Gastrocnemius medialis (tissue), 4 donors: ENCODE measurements at regions not wholly inside any gene's neighbourhood (a gene's known extent, or its start where the extent isn't known, plus 50 kb on each side); places are given as distances from the start of the nearest gene placed in this dataset.

Experiments
- ATAC-seq, 2 donors: fragments of 150-250 bp; one replicate each; pipeline ENCODE4 v1.9.1; 2016
- DNase-seq, 2 donors: peaks; one replicate each; pipeline ENCODE4 v3.0.0-alpha.2; 2019
- H3K27ac ChIP-seq, 4 donors: fragments of 200-600 bp; sonication (generic); 1 replicate in 1 of 4; 2 replicates in 3 of 4; pipeline ENCODE4 v1.5.1; 2016 to 2018; ENCODE audit warnings: mild to moderate bottlenecking in 2 of 4, moderate library complexity in 1 of 4
- H3K27me3 ChIP-seq, 3 donors: fragments of 200-600 bp; sonication (generic) in 2 of 3; 1 replicate in 1 of 3; 2 replicates in 2 of 3; pipeline versions ENCODE4 v1.5.1 to v1.6.0; 2016 to 2019; ENCODE audit warnings: mild to moderate bottlenecking in 1 of 3, moderate library complexity in 1 of 3
- H3K36me3 ChIP-seq, 2 donors: fragments of 200-600 bp; sonication (generic) in 1 of 2; one replicate each; pipeline ENCODE4 v1.5.1; 2017 to 2018
- H3K4me1 ChIP-seq, 2 donors: fragments of 200-600 bp; sonication (generic) in 1 of 2; one replicate each; pipeline ENCODE4 v1.5.1; 2016 to 2017; ENCODE audit warnings: mild to moderate bottlenecking in 2 of 2
- H3K4me3 ChIP-seq, 4 donors: fragments of 200-600 bp; sonication (generic) in 3 of 4; 1 replicate in 1 of 4; 2 replicates in 3 of 4; pipeline ENCODE4 v1.5.1; 2016 to 2019; ENCODE audit warnings: mild to moderate bottlenecking in 2 of 4
- H3K9me3 ChIP-seq, 3 donors: fragments of 200-600 bp; sonication (generic) in 2 of 3; 1 replicate in 1 of 3; 2 replicates in 2 of 3; pipeline ENCODE4 v1.5.1; 2016 to 2019
- CTCF ChIP-seq, 5 experiments: fragments of 450-650 bp in 3 of 5; fragments of 200-600 bp in 2 of 5; sonication (generic) in 2 of 5; IDR thresholded peaks in 4 of 5; conservative IDR thresholded peaks in 1 of 5; 1 replicate in 4 of 5; 2 replicates in 1 of 5; pipeline ENCODE4 v1.5.1; 2016 to 2019; ENCODE audit warnings: antibody characterized with exemption in 5 of 5, mild to moderate bottlenecking in 3 of 5, moderate library complexity in 3 of 5
- POLR2A ChIP-seq, 2 donors: fragments of 450-650 bp; IDR thresholded peaks; one replicate each; pipeline ENCODE4 v1.6.1; 2017; ENCODE audit warnings: antibody characterized with exemption in 2 of 2, mild to moderate bottlenecking in 2 of 2, moderate library complexity in 2 of 2
- in situ Hi-C, 4 donors: fragments of 200-750 bp; cut with MboI; loops; one replicate each; pipeline versions ENCODE4 v1.15.0 to v1.8.0; 2017; ENCODE audit warnings: low sequenced_read_pairs in 4 of 4
- intact Hi-C: fragments of 100-400 bp; cut with DNase I; formaldehyde crosslinking; loops from one replicate; pipeline ENCODE4 v1.15.1; 2023; ENCODE audit warnings: low total_unique reads

GRCh38 chr12:4106621-4107020, 166.9 kb upstream of the CCND2 start:
- DNase-seq: no peak
- TF ChIP-seq POLR2A (IDR thresholded peaks at IDR 0.05) (no peak), CTCF (IDR thresholded peaks at IDR 0.05 in 4 of 5, conservative IDR thresholded peaks at IDR 0.05 in 1 of 5) (no peak)
- intact Hi-C loops (no loop called here), in situ Hi-C loops (no loop called here)
- ATAC-seq: no peak
- Histone ChIP-seq H3K27me3 (peaks cover 0 to 3% (median 2%) of the 10 kb centered on the region in 3 donors), H3K4me1 (no peaks in the 10 kb centered on the region), H3K36me3 (no peaks in the 10 kb centered on the region), H3K9me3 (no peaks in the 10 kb centered on the region), H3K4me3 (no peak overlapping the region), H3K27ac (no peak overlapping the region)

GRCh38 chr12:4104722-4105244, 168.8 kb upstream of the CCND2 start:
- Histone ChIP-seq H3K27me3 (peaks cover 0 to 3% (median 2%) of the 10 kb centered on the region in 3 donors), H3K36me3 (no peaks in the 10 kb centered on the region), H3K9me3 (no peaks in the 10 kb centered on the region), H3K4me1 (no peaks in the 10 kb centered on the region), H3K4me3 (no peak overlapping the region), H3K27ac (no peak overlapping the region)
- in situ Hi-C loops (no loop called here), intact Hi-C loops (no loop called here)
- no peak for TF ChIP-seq CTCF (IDR thresholded peaks at IDR 0.05 in 4 of 5, conservative IDR thresholded peaks at IDR 0.05 in 1 of 5)
- no peak for TF ChIP-seq POLR2A (IDR thresholded peaks at IDR 0.05)
- no peak for DNase-seq
- ATAC-seq: no peak

- TF ChIP-seq POLR2A (IDR thresholded peaks at IDR 0.05) (no peak), CTCF (IDR thresholded peaks at IDR 0.05 in 4 of 5, conservative IDR thresholded peaks at IDR 0.05 in 1 of 5) (no peak)
- Histone ChIP-seq H3K27me3 (no peaks in the 10 kb centered on the region), H3K36me3 (no peaks in the 10 kb centered on the region), H3K4me1 (no peaks in the 10 kb centered on the region), H3K4me3 (no peak overlapping the region), H3K9me3 (no peaks in the 10 kb centered on the region), H3K27ac (no peak overlapping the region)
- ATAC-seq (no peak), DNase-seq (no peak)
- in situ Hi-C loops: no loop called here
- intact Hi-C loops: no loop called here
Measured at GRCh38 chr12:4099276-4099675, 174.3 kb upstream of the CCND2 start.

GRCh38 chr12:4091016-4091743, 182.4 kb upstream of the CCND2 start:
- in situ Hi-C loops: no loop called here
- TF ChIP-seq CTCF (IDR thresholded peaks at IDR 0.05 in 4 of 5, conservative IDR thresholded peaks at IDR 0.05 in 1 of 5): no peak
- no peak for TF ChIP-seq POLR2A (IDR thresholded peaks at IDR 0.05)
- ATAC-seq: no peak

More at GRCh38 chr12:4091016-4091743, 182.4 kb upstream of the CCND2 start:
- Histone ChIP-seq H3K4me3 (no peak overlapping the region), H3K9me3 (no peaks in the 10 kb centered on the region), H3K27ac (no peak overlapping the region), H3K36me3 (no peaks in the 10 kb centered on the region), H3K27me3 (peaks cover 0 to 3% (median 3%) of the 10 kb centered on the region in 3 donors), H3K4me1 (no peaks in the 10 kb centered on the region)
- no peak for DNase-seq
- intact Hi-C loops: no loop called here
